GM21825 (cell line): ENCODE measurements at regions not wholly inside any gene's neighbourhood (a gene's known extent, or its start where the extent isn't known, plus 50 kb on each side); places are given as distances from the start of the nearest gene placed in this dataset.
"Not testable (repeated sequence)": the region's sequence is repeated elsewhere in the genome, so short reads cannot be mapped to it uniquely, and the experiment has no call there.

Experiments
- ATAC-seq: cut with Tn5 transposase; IDR thresholded peaks from one replicate; pipeline ENCODE4 v1.9.1; 2021; ENCODE audit warnings: mild to moderate bottlenecking, moderate library complexity; ENCODE audit not compliant: unreplicated experiment

GRCh38 chr7:67875558-67875957 lies 878.9 kb downstream of the TYW1 start:
- no peak for ATAC-seq

GRCh38 chr7:67878808-67879207 lies 882.2 kb downstream of the TYW1 start:
- ATAC-seq: no peak

GRCh38 chr7:67882843-67883242 lies 886.2 kb downstream of the TYW1 start:
- no peak for ATAC-seq

GRCh38 chr7:67890316-67890715 lies 893.7 kb downstream of the TYW1 start:
- no peak for ATAC-seq

GRCh38 chr7:67894746-67895145 lies 898.1 kb downstream of the TYW1 start:
- ATAC-seq: no peak

- no peak for ATAC-seq
These were observed 900.1 kb downstream of the TYW1 start for GRCh38 chr7:67896721-67897120.

GRCh38 chr7:67900456-67900855 lies 903.8 kb downstream of the TYW1 start:
- ATAC-seq: no peak

GRCh38 chr7:67901808-67902480 lies 905.3 kb downstream of the TYW1 start:
- no peak for ATAC-seq

- no peak for ATAC-seq
These were observed 911.2 kb downstream of the TYW1 start for GRCh38 chr7:67907792-67908191.

GRCh38 chr7:67912437-67912836 lies 915.8 kb downstream of the TYW1 start:
- ATAC-seq: no peak

- no peak for ATAC-seq
These were observed 917.0 kb downstream of the TYW1 start for GRCh38 chr7:67913604-67914003.

GRCh38 chr7:67916111-67916510 lies 919.5 kb downstream of the TYW1 start:
- ATAC-seq: not testable (repeated sequence)

GRCh38 chr7:67916571-67917436 lies 920.2 kb downstream of the TYW1 start:
- no peak for ATAC-seq

- no peak for ATAC-seq
These were observed 920.8 kb downstream of the TYW1 start for GRCh38 chr7:67917437-67917755.

GRCh38 chr7:67918158-67918557 lies 921.5 kb downstream of the TYW1 start:
- ATAC-seq: no peak

- ATAC-seq: no peak
These were observed 926.7 kb downstream of the TYW1 start for GRCh38 chr7:67923286-67923685.

- ATAC-seq: no peak
These were observed 931.5 kb downstream of the TYW1 start for GRCh38 chr7:67928141-67928540.

GRCh38 chr7:67936447-67936846 lies 939.8 kb downstream of the TYW1 start:
- ATAC-seq: not testable (repeated sequence)

GRCh38 chr7:67940400-67940799 lies 943.8 kb downstream of the TYW1 start:
- ATAC-seq: no peak

GRCh38 chr7:67947191-67947590 lies 950.6 kb downstream of the TYW1 start:
- ATAC-seq: no peak

GRCh38 chr7:67947646-67948045 lies 951.0 kb downstream of the TYW1 start:
- ATAC-seq: no peak

GRCh38 chr7:67950321-67951083 lies 953.9 kb downstream of the TYW1 start:
- no peak for ATAC-seq
